H1 (cell line): ENCODE measurements at regions not wholly inside any gene's neighbourhood (a gene's known extent, or its start where the extent isn't known, plus 50 kb on each side); places are given as distances from the start of the nearest gene placed in this dataset.

ENCODE experiments used
- CTCF ChIA-PET: fragments of 300-600 bp; sonication (Branson Sonifier 250); formaldehyde crosslinking; loops from one replicate; lab custom pipeline; 2021; ENCODE audit not compliant: partially characterized antibody; lab: Charles Lee
- POLR2A ChIA-PET: fragments of 300-600 bp; sonication (Branson Sonifier 250); formaldehyde crosslinking; loops from one replicate; lab custom pipeline; 2021; ENCODE audit warnings: inconsistent platforms; ENCODE audit not compliant: partially characterized antibody; lab: Charles Lee
- DNase-seq, 2 experiments: peaks; one replicate each; pipeline versions ENCODE4 v3.0.0 to v3.0.0-alpha.2; 2010 to 2022; ENCODE audit warnings: low spot score in 2 of 2, low read depth in 1 of 2, mixed read lengths in 1 of 2
- FAIRE-seq: peaks from 2 replicates; lab custom pipeline; 2011; peaks lifted over from hg19 to GRCh38; lab: Jason Lieb, UNC
- H2AFZ ChIP-seq: 2 replicates; pipeline ENCODE4 v1.8.1; 2012; ENCODE audit warnings: low read length, inconsistent platforms
- H2AK5ac ChIP-seq: 2 replicates; pipeline ENCODE4 v1.6.1; 2013; ENCODE audit warnings: low read depth, low read length
- H2BK120ac ChIP-seq: replicated peaks from 2 replicates; pipeline ENCODE3; 2013; ENCODE audit warnings: low read depth, low read length, inconsistent platforms
- H2BK12ac ChIP-seq: 2 replicates; pipeline ENCODE4 v1.6.1; 2013; ENCODE audit warnings: low read depth, low read length
- H2BK15ac ChIP-seq: 2 replicates; pipeline ENCODE4 v1.6.1; 2013; ENCODE audit warnings: low read length
- H2BK20ac ChIP-seq: 2 replicates; pipeline ENCODE4 v1.6.1; 2013; ENCODE audit warnings: low read length
- H2BK5ac ChIP-seq: 2 replicates; pipeline ENCODE4 v1.6.1; 2013; ENCODE audit warnings: low read depth, low read length
- H3K14ac ChIP-seq: 2 replicates; pipeline ENCODE4 v1.6.1; 2013; ENCODE audit warnings: inconsistent platforms; ENCODE audit not compliant: insufficient read length
- H3K18ac ChIP-seq: 2 replicates; pipeline ENCODE4 v1.6.1; 2013; ENCODE audit warnings: low read length; ENCODE audit errors: extremely low read depth
- H3K23ac ChIP-seq: 2 replicates; pipeline ENCODE4 v1.6.1; 2013; ENCODE audit warnings: inconsistent platforms; ENCODE audit not compliant: insufficient read length
- H3K23me2 ChIP-seq: 2 replicates; pipeline ENCODE4 v1.6.1; 2013; ENCODE audit warnings: low read depth, low read length
- H3K27ac ChIP-seq: 2 replicates; pipeline ENCODE4 v1.6.1; 2011; ENCODE audit warnings: low read depth, low read length, inconsistent platforms
- H3K27me3 ChIP-seq, 4 experiments: replicated peaks in 1 of 4; 1 replicate in 1 of 4; 2 replicates in 3 of 4; pipeline versions ENCODE4 v1.6.1 to v1.8.1; 2011 to 2013; ENCODE audit warnings: low read length in 3 of 4, mild to moderate bottlenecking in 3 of 4, inconsistent platforms in 2 of 4, mixed read lengths in 2 of 4, moderate library complexity in 1 of 4; ENCODE audit not compliant: control insufficient read depth in 3 of 4, insufficient read depth in 3 of 4; ENCODE audit errors: extremely low read depth in 1 of 4
- H3K36me3 ChIP-seq, 4 experiments: 2 replicates each; pipeline versions ENCODE4 v1.6.1 to v1.8.1; 2011 to 2013; ENCODE audit warnings: mild to moderate bottlenecking in 4 of 4, low read length in 3 of 4, moderate library complexity in 2 of 4, control low read depth in 1 of 4, inconsistent platforms in 1 of 4; ENCODE audit not compliant: insufficient read depth in 4 of 4, control insufficient read depth in 2 of 4
- H3K4ac ChIP-seq: replicated peaks from 2 replicates; pipeline ENCODE3; 2013; ENCODE audit warnings: low read length, low read depth, mixed read lengths, inconsistent platforms; ENCODE audit not compliant: insufficient read length
- H3K4me1 ChIP-seq, 4 experiments: replicated peaks in 1 of 4; 1 replicate in 1 of 4; 2 replicates in 3 of 4; pipeline versions ENCODE4 v1.6.1 to v1.8.1; 2011 to 2013; ENCODE audit warnings: low read length in 3 of 4, inconsistent platforms in 2 of 4, mixed read lengths in 1 of 4; ENCODE audit not compliant: insufficient read depth in 4 of 4, control insufficient read depth in 3 of 4
- H3K4me2 ChIP-seq, 2 experiments: 2 replicates each; pipeline versions ENCODE4 v1.6.1 to v1.8.1; 2011 to 2013; ENCODE audit warnings: low read depth in 2 of 2, low read length in 2 of 2, control low read depth in 1 of 2, inconsistent platforms in 1 of 2, mild to moderate bottlenecking in 1 of 2; ENCODE audit not compliant: insufficient read depth in 1 of 2
- H3K4me3 ChIP-seq, 4 experiments: fragments of 200-600, 300-600 bp in 1 of 4; sonication (generic), shearing (Covaris generic), sonication (Bioruptor Twin) in 1 of 4; 2 replicates each; pipeline versions ENCODE4 v1.5.1 to v1.8.1; 2011 to 2016; ENCODE audit warnings: low read length in 4 of 4, low read depth in 3 of 4, control low read depth in 2 of 4, inconsistent platforms in 2 of 4, mild to moderate bottlenecking in 2 of 4, mixed read lengths in 1 of 4, moderate library complexity in 1 of 4; ENCODE audit not compliant: insufficient read depth in 2 of 4; ENCODE audit errors: extremely low read depth in 1 of 4
- H3K56ac ChIP-seq: replicated peaks from 2 replicates; pipeline ENCODE3; 2013; ENCODE audit warnings: low read depth, mild to moderate bottlenecking, mixed read lengths, low read length, inconsistent platforms; ENCODE audit not compliant: insufficient read length
- H3K79me1 ChIP-seq: 2 replicates; pipeline ENCODE4 v1.6.1; 2013; ENCODE audit warnings: low read depth, low read length, control low read depth
- H3K79me2 ChIP-seq, 2 experiments: 2 replicates each; pipeline versions ENCODE4 v1.6.1 to v1.8.1; 2012 to 2013; ENCODE audit warnings: low read length in 2 of 2, mild to moderate bottlenecking in 2 of 2, inconsistent platforms in 1 of 2; ENCODE audit not compliant: insufficient read depth in 2 of 2, control insufficient read depth in 1 of 2
- H3K9ac ChIP-seq, 4 experiments: replicated peaks in 1 of 4; 1 replicate in 1 of 4; 2 replicates in 3 of 4; pipeline versions ENCODE4 v1.6.1 to v1.8.1; 2011 to 2013; ENCODE audit warnings: low read depth in 3 of 4, low read length in 3 of 4, control low read depth in 2 of 4, mild to moderate bottlenecking in 2 of 4, moderate library complexity in 2 of 4, inconsistent platforms in 1 of 4; ENCODE audit errors: extremely low read depth in 1 of 4
- H3K9me3 ChIP-seq, 2 experiments: 2 replicates each; pipeline versions ENCODE4 v1.6.1 to v1.8.1; 2012 to 2013; ENCODE audit warnings: mild to moderate bottlenecking in 2 of 2, moderate library complexity in 2 of 2, control low read depth in 1 of 2, inconsistent platforms in 1 of 2, low read depth in 1 of 2, low read length in 1 of 2, mixed read lengths in 1 of 2; ENCODE audit not compliant: insufficient read depth in 2 of 2
- H4K20me1 ChIP-seq, 2 experiments: replicated peaks in 1 of 2; 2 replicates each; pipeline versions ENCODE3 to v1.8.1; 2011 to 2013; ENCODE audit warnings: inconsistent platforms in 2 of 2, low read length in 2 of 2, mild to moderate bottlenecking in 1 of 2; ENCODE audit not compliant: insufficient read depth in 2 of 2, control insufficient read depth in 1 of 2
- H4K5ac ChIP-seq: 2 replicates; pipeline ENCODE4 v1.6.1; 2013; ENCODE audit warnings: low read length, low read depth, mixed read lengths, inconsistent platforms; ENCODE audit not compliant: insufficient read length
- H4K8ac ChIP-seq: 2 replicates; pipeline ENCODE4 v1.8.0; 2013; ENCODE audit warnings: mild to moderate bottlenecking, moderate library complexity, low read length, inconsistent platforms; ENCODE audit not compliant: insufficient read depth; ENCODE audit errors: extremely low read depth
- H4K91ac ChIP-seq: replicated peaks from 2 replicates; pipeline ENCODE3; 2013; ENCODE audit warnings: low read length, mixed read lengths, inconsistent platforms; ENCODE audit not compliant: insufficient read length
- ATF3 ChIP-seq: IDR thresholded peaks from 2 replicates; pipeline ENCODE4 v1.6.1; 2011; ENCODE audit warnings: low read depth, mild to moderate bottlenecking, low read length; ENCODE audit not compliant: insufficient read depth
- CREB1 ChIP-seq: IDR thresholded peaks from 2 replicates; pipeline ENCODE4 v1.6.1; 2012; ENCODE audit warnings: inconsistent platforms
- GTF2F1 ChIP-seq: IDR thresholded peaks from 2 replicates; pipeline ENCODE4 v1.6.1; 2012; ENCODE audit warnings: low read depth, low read length, improper control_type of control experiment, borderline replicate concordance
- NANOG ChIP-seq: IDR thresholded peaks from 2 replicates; pipeline ENCODE4 v1.6.1; 2011; ENCODE audit warnings: low read length, low read depth, mild to moderate bottlenecking, inconsistent platforms; ENCODE audit not compliant: insufficient read depth, poor library complexity, severe bottlenecking
- SP1 ChIP-seq: IDR thresholded peaks from 2 replicates; pipeline ENCODE4 v1.6.1; 2011; ENCODE audit warnings: low read depth, low read length
- SP2 ChIP-seq: IDR thresholded peaks from 2 replicates; pipeline ENCODE4 v1.6.1; 2012; ENCODE audit warnings: mild to moderate bottlenecking, low read length, inconsistent platforms
- TBP ChIP-seq: IDR thresholded peaks from 2 replicates; pipeline ENCODE4 v1.6.1; 2011; ENCODE audit warnings: low read depth, low read length, improper control_type of control experiment
- WGBS, 2 experiments: shearing (Covaris generic) in 1 of 2; methylation state at CpG; one replicate each; pipeline versions ENCODE4 v1.1.6 to v1.1.7; 2013 to 2015; ENCODE audit warnings: low lambda C conversion rate in 2 of 2, mixed read lengths in 2 of 2, inconsistent platforms in 1 of 2, low coverage in 1 of 2, missing lambda C conversion rate in 1 of 2; ENCODE audit not compliant: insufficient replicate concordance in 2 of 2, insufficient coverage in 1 of 2, insufficient read length in 1 of 2; ENCODE audit errors: extremely low coverage in 1 of 2, missing lambda C conversion rate in 1 of 2; 5-methylcytosine and 5-hydroxymethylcytosine counted together

- H3K56ac ChIP-seq = no peak overlapping the region
- H2BK20ac ChIP-seq = no peak overlapping the region
- no peaks in the 10 kb centered on the region for H4K20me1 ChIP-seq
- WGBS, 2 experiments = 87% methylated on average over 3 of the region's 3 CpGs; no CpG with 5 or more reads in 1 of the 2 experiments
- no peak overlapping the region for H3K14ac ChIP-seq
- no peak overlapping the region for H3K4ac ChIP-seq
- CTCF ChIA-PET = interaction anchor here (0.6 to 2.2 kb wide), 12 partner anchors 10 to 1460 kb away, joined by 3 to 12 read pairs (median 3); no protein-coding TSS in a partner anchor
- POLR2A ChIA-PET = no interaction called here
- H2AK5ac ChIP-seq = no peak overlapping the region
- no peak overlapping the region for H2BK120ac ChIP-seq
- no peaks in the 10 kb centered on the region for H3K27me3 ChIP-seq
- H2BK5ac ChIP-seq = no peak overlapping the region
- TF ChIP-seq GTF2F1 (no peak), NANOG (no peak), TBP (no peak), CREB1 (no peak), SP2 (no peak), ATF3 (no peak), SP1 (no peak)
- no peak overlapping the region for H2BK15ac ChIP-seq
- no peak overlapping the region for H3K23ac ChIP-seq
- no peak overlapping the region for H2AFZ ChIP-seq
- no peak overlapping the region for H2BK12ac ChIP-seq
- no peaks in the 10 kb centered on the region for H3K23me2 ChIP-seq
- no peak for FAIRE-seq
- H3K9me3 ChIP-seq = no peaks in the 10 kb centered on the region
- H3K4me2 ChIP-seq = no peak overlapping the region
- H3K4me1 ChIP-seq = no peaks in the 10 kb centered on the region
- DNase-seq = no peak
- no peak overlapping the region for H3K9ac ChIP-seq
- H3K79me1 ChIP-seq = no peaks in the 10 kb centered on the region
- H3K18ac ChIP-seq = no peak overlapping the region
- no peak overlapping the region for H4K5ac ChIP-seq
- no peak overlapping the region for H3K4me3 ChIP-seq
- no peak overlapping the region for H4K91ac ChIP-seq
- no peaks in the 10 kb centered on the region for H3K79me2 ChIP-seq
- no peak overlapping the region for H3K27ac ChIP-seq
- no peak overlapping the region for H4K8ac ChIP-seq
- no peaks in the 10 kb centered on the region for H3K36me3 ChIP-seq
Observed at GRCh38 chrX:106479920-106480319, 131.9 kb upstream of the RADX start.
